K562 (cell line): ENCODE measurements at regions not wholly inside any gene's neighbourhood (a gene's known extent, or its start where the extent isn't known, plus 50 kb on each side); places are given as distances from the start of the nearest gene placed in this dataset.

Experiments
- ARID2 ChIP-seq: fragments of 450-650 bp; IDR thresholded peaks from 2 replicates; pipeline ENCODE4 v1.6.1; 2017; ENCODE audit warnings: antibody characterized with exemption, mild to moderate bottlenecking
- CTCF ChIP-seq, 3 experiments: IDR thresholded peaks in 2 of 3; conservative IDR thresholded peaks in 1 of 3; 2 replicates each; pipeline ENCODE4 v1.5.1; 2011 to 2012; ENCODE audit warnings: low read length in 3 of 3, mild to moderate bottlenecking in 3 of 3, control low read depth in 2 of 3, improper control_type of control experiment in 1 of 3, inconsistent platforms in 1 of 3, low read depth in 1 of 3, mixed read lengths in 1 of 3, moderate library complexity in 1 of 3; ENCODE audit not compliant: insufficient read depth in 2 of 3
- KDM1A ChIP-seq, 2 experiments: fragments of 450-650 bp; IDR thresholded peaks; 2 replicates each; pipeline ENCODE4 v1.6.1; 2016; ENCODE audit warnings: mild to moderate bottlenecking in 2 of 2
- LCOR ChIP-seq: sonication (generic); formaldehyde crosslinking; IDR thresholded peaks from 2 replicates; pipeline ENCODE4 v1.8.0; 2022; ENCODE audit warnings: mild to moderate bottlenecking, missing genetic modification reagents
- MAZ ChIP-seq, 2 experiments: fragments of 450-650 bp in 1 of 2; sonication (generic) in 1 of 2; formaldehyde crosslinking; IDR thresholded peaks in 1 of 2; conservative IDR thresholded peaks in 1 of 2; 2 replicates each; pipeline versions ENCODE4 v1.4.0 to v1.5.0; 2020; ENCODE audit warnings: mild to moderate bottlenecking in 1 of 2, missing genetic modification reagents in 1 of 2
- TAL1 ChIP-seq: fragments of 450-650 bp; IDR thresholded peaks from 2 replicates; pipeline ENCODE4 v1.6.1; 2016; ENCODE audit warnings: mild to moderate bottlenecking
- TF ChIP-seq, protein P1 (sequence below): fragments of 250-450 bp; sonication (Bioruptor Pico); IDR thresholded peaks from 2 replicates; pipeline ENCODE4 v1.8.0; 2021; ENCODE audit warnings: borderline replicate concordance, mild to moderate bottlenecking, moderate library complexity; ENCODE audit not compliant: poor library complexity, severe bottlenecking
- TF ChIP-seq, protein P2 (sequence below): IDR thresholded peaks from 2 replicates; pipeline ENCODE4 v1.6.1; 2011; ENCODE audit warnings: borderline replicate concordance, low read depth, mild to moderate bottlenecking, moderate library complexity, low read length; ENCODE audit not compliant: insufficient read depth, poor library complexity, severe bottlenecking
- TF ChIP-seq, protein P3 (sequence below): fragments of 250-450 bp; sonication (Bioruptor Pico); IDR thresholded peaks from 2 replicates; pipeline ENCODE4 v1.5.0; 2021; ENCODE audit warnings: mild to moderate bottlenecking, borderline replicate concordance
- TF ChIP-seq, protein P4 (sequence below): fragments of 250-450 bp; sonication (Bioruptor Pico); IDR thresholded peaks from 2 replicates; pipeline ENCODE4 v1.8.0; 2021; ENCODE audit warnings: moderate library complexity, mild to moderate bottlenecking, inconsistent platforms

GRCh38 chr1:172745014-172745413 lies 86.1 kb downstream of the FASLG start (continued):
- TF ChIP-seq CTCF (IDR thresholded peaks at IDR 0.05 in 2 of 3, conservative IDR thresholded peaks at IDR 0.05 in 1 of 3; ENCODE audit: insufficient read depth in 2 of 3, low read depth in 1 of 3, low read length in 3 of 3) (peak; percentile 69 to 88 (median 70)), KDM1A (IDR thresholded peaks at IDR 0.05) (no peak), MAZ (CRISPR knock-in tag; conservative IDR thresholded peaks at IDR 0.05 in 1 of 2, IDR thresholded peaks at IDR 0.05 in 1 of 2) (peak in 1 of 2 experiments; percentile 39; a peak in 1 of 4 replicates), ARID2 (peak; percentile 73), LCOR (CRISPR knock-in tag) (peak; percentile 10; the same call in 1 of the 2 replicates), TAL1 (no peak)
- TF ChIP-seq, protein P1, sequence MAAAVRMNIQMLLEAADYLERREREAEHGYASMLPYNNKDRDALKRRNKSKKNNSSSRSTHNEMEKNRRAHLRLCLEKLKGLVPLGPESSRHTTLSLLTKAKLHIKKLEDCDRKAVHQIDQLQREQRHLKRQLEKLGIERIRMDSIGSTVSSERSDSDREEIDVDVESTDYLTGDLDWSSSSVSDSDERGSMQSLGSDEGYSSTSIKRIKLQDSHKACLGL (CRISPR knock-in tag) = no peak
- TF ChIP-seq, protein P2, sequence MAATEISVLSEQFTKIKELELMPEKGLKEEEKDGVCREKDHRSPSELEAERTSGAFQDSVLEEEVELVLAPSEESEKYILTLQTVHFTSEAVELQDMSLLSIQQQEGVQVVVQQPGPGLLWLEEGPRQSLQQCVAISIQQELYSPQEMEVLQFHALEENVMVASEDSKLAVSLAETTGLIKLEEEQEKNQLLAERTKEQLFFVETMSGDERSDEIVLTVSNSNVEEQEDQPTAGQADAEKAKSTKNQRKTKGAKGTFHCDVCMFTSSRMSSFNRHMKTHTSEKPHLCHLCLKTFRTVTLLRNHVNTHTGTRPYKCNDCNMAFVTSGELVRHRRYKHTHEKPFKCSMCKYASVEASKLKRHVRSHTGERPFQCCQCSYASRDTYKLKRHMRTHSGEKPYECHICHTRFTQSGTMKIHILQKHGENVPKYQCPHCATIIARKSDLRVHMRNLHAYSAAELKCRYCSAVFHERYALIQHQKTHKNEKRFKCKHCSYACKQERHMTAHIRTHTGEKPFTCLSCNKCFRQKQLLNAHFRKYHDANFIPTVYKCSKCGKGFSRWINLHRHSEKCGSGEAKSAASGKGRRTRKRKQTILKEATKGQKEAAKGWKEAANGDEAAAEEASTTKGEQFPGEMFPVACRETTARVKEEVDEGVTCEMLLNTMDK = no peak
- TF ChIP-seq, protein P3, sequence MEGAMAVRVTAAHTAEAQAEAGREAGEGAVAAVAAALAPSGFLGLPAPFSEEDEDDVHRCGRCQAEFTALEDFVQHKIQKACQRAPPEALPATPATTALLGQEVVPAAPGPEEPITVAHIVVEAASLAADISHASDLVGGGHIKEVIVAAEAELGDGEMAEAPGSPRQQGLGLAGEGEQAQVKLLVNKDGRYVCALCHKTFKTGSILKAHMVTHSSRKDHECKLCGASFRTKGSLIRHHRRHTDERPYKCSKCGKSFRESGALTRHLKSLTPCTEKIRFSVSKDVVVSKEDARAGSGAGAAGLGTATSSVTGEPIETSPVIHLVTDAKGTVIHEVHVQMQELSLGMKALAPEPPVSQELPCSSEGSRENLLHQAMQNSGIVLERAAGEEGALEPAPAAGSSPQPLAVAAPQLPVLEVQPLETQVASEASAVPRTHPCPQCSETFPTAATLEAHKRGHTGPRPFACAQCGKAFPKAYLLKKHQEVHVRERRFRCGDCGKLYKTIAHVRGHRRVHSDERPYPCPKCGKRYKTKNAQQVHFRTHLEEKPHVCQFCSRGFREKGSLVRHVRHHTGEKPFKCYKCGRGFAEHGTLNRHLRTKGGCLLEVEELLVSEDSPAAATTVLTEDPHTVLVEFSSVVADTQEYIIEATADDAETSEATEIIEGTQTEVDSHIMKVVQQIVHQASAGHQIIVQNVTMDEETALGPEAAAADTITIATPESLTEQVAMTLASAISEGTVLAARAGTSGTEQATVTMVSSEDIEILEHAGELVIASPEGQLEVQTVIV = no peak
- TF ChIP-seq, protein P4, sequence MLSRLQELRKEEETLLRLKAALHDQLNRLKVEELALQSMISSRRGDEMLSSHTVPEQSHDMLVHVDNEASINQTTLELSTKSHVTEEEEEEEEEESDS (CRISPR knock-in tag) = no peak
